ENCODE measurements at regions not wholly inside any gene's neighbourhood (a gene's known extent, or its start where the extent isn't known, plus 50 kb on each side); places are given as distances from the start of the nearest gene placed in this dataset.

DNA sequence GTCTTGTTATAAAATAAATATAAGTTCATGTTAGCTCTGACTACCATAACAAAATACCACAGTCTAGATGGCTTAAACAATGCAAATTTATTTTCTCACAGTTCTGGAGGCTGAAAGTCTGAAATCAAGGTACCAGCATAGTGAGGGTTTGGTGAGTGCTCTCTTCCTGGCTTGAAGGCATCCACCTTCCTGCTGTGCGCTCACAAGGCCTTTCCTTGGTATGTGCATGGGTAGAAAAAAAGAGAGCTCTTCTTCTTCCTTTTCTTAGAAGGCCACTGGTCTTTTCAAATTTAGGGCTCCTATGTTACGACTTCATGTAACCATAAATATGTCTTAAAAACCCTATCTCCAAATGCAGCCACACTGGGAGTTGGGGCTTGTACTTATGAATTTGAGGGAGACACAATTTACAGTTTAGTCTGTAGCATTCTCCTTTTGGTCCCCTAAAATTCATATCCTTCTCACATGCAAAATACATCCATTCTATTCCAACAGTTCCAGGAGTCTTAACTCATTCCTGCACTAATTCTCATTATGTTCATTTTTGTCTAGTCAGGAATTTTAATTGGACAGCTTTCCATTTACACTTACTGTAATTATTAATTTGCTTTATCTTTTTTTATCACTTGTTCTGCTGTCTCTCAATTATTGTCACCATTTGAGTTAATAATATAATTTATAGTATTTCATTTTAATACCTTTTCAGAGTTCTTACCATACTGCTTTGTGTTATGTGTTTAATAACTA is 381.9 kb upstream of the EPHA7 start:
- DNase-seq = no peak
- intact Hi-C loops (cut with DNase I; ENCODE audit: low total_unique reads) = no loop called here
- Histone ChIP-seq H3K4me1 (no peaks in the 10 kb centered on the region), H3K27me3 (no peaks in the 10 kb centered on the region), H3K27ac (no peak overlapping the region), H3K4me3 (no peak overlapping the region), H3K9me3 (no peaks in the 10 kb centered on the region), H3K36me3 (no peaks in the 10 kb centered on the region)
- TF ChIP-seq POLR2AphosphoS5 (IDR thresholded peaks at IDR 0.05) (no peak), EP300 (IDR thresholded peaks at IDR 0.05) (no peak), POLR2A (IDR thresholded peaks at IDR 0.05) (no peak)
- TF ChIP-seq, protein P1, sequence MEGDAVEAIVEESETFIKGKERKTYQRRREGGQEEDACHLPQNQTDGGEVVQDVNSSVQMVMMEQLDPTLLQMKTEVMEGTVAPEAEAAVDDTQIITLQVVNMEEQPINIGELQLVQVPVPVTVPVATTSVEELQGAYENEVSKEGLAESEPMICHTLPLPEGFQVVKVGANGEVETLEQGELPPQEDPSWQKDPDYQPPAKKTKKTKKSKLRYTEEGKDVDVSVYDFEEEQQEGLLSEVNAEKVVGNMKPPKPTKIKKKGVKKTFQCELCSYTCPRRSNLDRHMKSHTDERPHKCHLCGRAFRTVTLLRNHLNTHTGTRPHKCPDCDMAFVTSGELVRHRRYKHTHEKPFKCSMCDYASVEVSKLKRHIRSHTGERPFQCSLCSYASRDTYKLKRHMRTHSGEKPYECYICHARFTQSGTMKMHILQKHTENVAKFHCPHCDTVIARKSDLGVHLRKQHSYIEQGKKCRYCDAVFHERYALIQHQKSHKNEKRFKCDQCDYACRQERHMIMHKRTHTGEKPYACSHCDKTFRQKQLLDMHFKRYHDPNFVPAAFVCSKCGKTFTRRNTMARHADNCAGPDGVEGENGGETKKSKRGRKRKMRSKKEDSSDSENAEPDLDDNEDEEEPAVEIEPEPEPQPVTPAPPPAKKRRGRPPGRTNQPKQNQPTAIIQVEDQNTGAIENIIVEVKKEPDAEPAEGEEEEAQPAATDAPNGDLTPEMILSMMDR (IDR thresholded peaks at IDR 0.05) = no peak
- 83 to 93% (median 86%) methylated on average over 2 of the region's 2 CpGs for WGBS, 5 donors

DNA sequence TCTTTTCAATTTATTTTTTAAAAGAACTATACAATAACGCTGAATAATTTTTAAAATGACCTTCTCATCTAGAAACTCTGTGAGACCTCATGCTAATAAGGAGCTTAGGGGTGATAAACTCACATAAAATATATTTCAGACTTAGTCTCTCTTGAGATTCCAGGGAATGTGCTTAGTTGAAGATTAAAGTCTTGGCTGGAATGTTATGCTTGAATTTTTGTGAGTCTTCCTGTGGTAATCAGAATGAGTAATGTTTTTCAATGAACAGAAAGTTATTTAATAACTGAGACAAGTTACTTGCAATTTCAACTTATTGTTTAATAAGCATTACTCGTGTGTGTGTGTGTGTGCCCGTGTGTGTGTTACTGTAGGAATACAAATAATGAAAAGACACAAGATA is 379.9 kb upstream of the EPHA7 start:
- DNase-seq = peak in 1 of 2 donors; percentile 2
- intact Hi-C loops (cut with DNase I; ENCODE audit: low total_unique reads) = no loop called here
- H3K9me3 ChIP-seq = no peaks in the 10 kb centered on the region
- H3K4me1 ChIP-seq = no peaks in the 10 kb centered on the region
- no peak overlapping the region for H3K4me3 ChIP-seq
- no peaks in the 10 kb centered on the region for H3K27me3 ChIP-seq
- WGBS, 5 donors = 46 to 65% (median 62%) methylated on average over 3 of the region's 3 CpGs
- no peaks in the 10 kb centered on the region for H3K36me3 ChIP-seq
- no peak overlapping the region for H3K27ac ChIP-seq
- TF ChIP-seq, protein P1 (IDR thresholded peaks at IDR 0.05) = no peak
- TF ChIP-seq POLR2AphosphoS5 (IDR thresholded peaks at IDR 0.05) = no peak
- TF ChIP-seq POLR2A (IDR thresholded peaks at IDR 0.05) = no peak
- TF ChIP-seq EP300 (IDR thresholded peaks at IDR 0.05) = no peak

DNA sequence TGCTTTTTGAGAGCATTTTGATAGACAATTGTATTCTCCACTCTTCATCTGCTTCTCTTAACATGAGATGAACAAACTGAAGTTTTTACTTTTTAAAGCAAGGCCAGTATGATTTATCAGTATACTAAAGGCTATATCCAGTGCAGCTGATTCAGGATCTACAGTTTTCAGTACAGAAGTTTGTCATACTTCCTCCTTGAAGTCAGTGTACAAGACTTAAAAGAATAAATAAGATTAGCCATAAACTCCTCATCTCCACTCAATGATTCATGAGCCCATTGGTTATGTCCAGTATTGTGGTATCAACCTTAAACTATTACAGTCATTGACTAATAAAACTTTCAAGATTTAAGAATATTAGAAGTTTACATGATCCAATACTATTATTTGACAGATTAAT is 374.8 kb upstream of the EPHA7 start:
- TF ChIP-seq, protein P1 (IDR thresholded peaks at IDR 0.05) = no peak
- TF ChIP-seq POLR2A (IDR thresholded peaks at IDR 0.05) (no peak), POLR2AphosphoS5 (IDR thresholded peaks at IDR 0.05) (no peak), EP300 (IDR thresholded peaks at IDR 0.05) (no peak)
- H3K4me1 ChIP-seq = no peaks in the 10 kb centered on the region
- no peak for DNase-seq
- H3K27me3 ChIP-seq = no peaks in the 10 kb centered on the region
- H3K4me3 ChIP-seq = no peak overlapping the region
- H3K27ac ChIP-seq = no peak overlapping the region
- no peaks in the 10 kb centered on the region for H3K36me3 ChIP-seq
- intact Hi-C loops (cut with DNase I; ENCODE audit: low total_unique reads) = no loop called here
- H3K9me3 ChIP-seq = no peaks in the 10 kb centered on the region

DNA sequence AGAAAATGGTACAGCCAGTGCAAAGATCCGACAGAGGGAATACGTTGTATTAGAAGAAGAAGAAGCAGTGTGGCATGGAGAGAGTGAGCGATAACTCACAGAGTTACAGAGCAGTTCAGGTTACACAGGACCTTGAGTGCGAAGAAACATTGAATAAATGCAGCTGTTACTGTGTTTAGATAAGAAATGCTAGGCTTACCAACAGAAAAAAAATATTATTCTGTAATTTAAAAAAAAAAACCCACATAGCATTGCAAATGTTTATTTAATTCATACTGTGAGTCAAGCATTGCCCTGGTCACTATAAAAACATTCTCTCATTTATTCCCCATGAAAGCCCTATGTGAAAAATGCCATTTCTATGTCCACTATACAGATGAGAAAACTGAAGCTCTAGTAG is 373.4 kb upstream of the EPHA7 start:
- DNase-seq = no peak
- Histone ChIP-seq H3K4me1 (no peaks in the 10 kb centered on the region), H3K27ac (no peak overlapping the region), H3K4me3 (no peak overlapping the region), H3K36me3 (no peaks in the 10 kb centered on the region), H3K27me3 (no peaks in the 10 kb centered on the region), H3K9me3 (no peaks in the 10 kb centered on the region)
- TF ChIP-seq POLR2AphosphoS5 (IDR thresholded peaks at IDR 0.05) = no peak
- no peak for TF ChIP-seq POLR2A (IDR thresholded peaks at IDR 0.05)
- TF ChIP-seq, protein P1 (IDR thresholded peaks at IDR 0.05) = no peak
- TF ChIP-seq EP300 (IDR thresholded peaks at IDR 0.05) = no peak
- intact Hi-C loops (cut with DNase I; ENCODE audit: low total_unique reads) = no loop called here
- 68 to 78% (median 70%) methylated on average over 4 of the region's 4 CpGs for WGBS, 5 donors
